GM12873 (cell line): ENCODE measurements at regions not wholly inside any gene's neighbourhood (a gene's known extent, or its start where the extent isn't known, plus 50 kb on each side); places are given as distances from the start of the nearest gene placed in this dataset.

ENCODE experiments used
- TF ChIP-seq, protein P1 (sequence below): IDR thresholded peaks from 2 replicates; pipeline ENCODE4 v1.5.1; 2012; ENCODE audit warnings: low read depth, mild to moderate bottlenecking, moderate library complexity, low read length, control low read depth; ENCODE audit not compliant: insufficient read depth; ENCODE audit errors: missing control alignments

DNA sequence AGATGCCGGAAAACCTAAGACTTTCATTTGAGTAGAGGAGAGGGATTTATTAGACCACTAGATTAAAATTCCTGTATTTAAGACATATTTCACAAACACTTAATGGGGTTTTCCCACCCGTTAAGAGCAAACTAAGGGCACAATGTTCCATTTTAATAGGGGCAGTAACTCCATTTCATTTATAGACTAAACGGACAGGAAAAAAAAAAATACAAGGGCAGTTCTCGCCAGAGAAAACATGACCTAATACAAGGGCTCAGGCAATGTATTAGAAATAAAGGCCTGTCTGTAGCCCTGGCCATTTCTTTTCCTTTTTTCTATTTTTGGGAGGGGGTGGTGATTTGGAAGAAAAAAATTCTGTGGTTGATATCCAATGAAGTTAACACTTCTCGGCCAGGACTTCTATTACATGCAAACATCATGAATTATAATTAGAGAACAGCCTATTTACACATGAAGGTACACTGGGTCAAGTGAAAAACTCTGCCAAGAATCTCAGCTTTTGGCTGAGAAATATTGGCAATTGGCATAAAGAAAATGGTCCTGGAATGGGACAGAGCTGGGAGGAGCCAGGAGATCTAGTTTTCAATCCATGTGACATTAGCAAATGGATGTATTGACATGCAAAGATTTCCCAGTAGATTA is 641.1 kb upstream of the TBX3 start:
- TF ChIP-seq, protein P1, sequence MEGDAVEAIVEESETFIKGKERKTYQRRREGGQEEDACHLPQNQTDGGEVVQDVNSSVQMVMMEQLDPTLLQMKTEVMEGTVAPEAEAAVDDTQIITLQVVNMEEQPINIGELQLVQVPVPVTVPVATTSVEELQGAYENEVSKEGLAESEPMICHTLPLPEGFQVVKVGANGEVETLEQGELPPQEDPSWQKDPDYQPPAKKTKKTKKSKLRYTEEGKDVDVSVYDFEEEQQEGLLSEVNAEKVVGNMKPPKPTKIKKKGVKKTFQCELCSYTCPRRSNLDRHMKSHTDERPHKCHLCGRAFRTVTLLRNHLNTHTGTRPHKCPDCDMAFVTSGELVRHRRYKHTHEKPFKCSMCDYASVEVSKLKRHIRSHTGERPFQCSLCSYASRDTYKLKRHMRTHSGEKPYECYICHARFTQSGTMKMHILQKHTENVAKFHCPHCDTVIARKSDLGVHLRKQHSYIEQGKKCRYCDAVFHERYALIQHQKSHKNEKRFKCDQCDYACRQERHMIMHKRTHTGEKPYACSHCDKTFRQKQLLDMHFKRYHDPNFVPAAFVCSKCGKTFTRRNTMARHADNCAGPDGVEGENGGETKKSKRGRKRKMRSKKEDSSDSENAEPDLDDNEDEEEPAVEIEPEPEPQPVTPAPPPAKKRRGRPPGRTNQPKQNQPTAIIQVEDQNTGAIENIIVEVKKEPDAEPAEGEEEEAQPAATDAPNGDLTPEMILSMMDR, result no peak

DNA sequence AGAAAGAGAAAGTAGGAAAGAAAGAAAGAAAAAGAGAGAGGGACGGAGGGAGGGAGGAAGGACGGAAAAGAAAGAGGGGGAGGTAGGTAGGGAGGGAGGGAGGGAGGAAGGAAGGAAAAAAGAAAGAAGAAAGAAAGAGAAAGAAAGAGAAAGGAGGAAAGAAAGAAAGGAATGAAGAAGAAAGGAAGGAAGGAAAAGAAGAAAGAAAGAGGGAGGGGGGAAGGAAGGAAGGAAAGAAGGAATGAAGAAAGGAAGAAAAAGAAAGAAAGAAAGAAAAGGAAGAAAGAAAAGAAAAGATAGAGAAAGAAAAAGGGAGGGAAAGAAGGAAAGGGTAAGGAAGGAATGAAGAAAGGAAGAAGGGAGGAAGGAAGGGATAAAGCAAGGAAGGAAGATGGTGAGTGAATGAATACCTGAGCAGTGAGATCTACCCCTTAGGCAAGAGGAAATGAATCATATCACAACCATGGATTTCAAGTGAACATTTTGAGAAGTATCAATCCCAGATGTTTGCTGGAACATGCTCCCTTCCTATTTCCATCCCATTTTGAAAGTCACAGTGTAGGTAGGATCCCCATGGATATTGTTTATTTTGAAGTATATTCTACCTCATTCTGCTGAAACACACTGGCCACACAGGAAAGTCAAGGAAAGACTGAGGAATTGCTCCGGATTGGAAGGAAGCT is 639.4 kb upstream of the TBX3 start:
- TF ChIP-seq, protein P1, result no peak

DNA sequence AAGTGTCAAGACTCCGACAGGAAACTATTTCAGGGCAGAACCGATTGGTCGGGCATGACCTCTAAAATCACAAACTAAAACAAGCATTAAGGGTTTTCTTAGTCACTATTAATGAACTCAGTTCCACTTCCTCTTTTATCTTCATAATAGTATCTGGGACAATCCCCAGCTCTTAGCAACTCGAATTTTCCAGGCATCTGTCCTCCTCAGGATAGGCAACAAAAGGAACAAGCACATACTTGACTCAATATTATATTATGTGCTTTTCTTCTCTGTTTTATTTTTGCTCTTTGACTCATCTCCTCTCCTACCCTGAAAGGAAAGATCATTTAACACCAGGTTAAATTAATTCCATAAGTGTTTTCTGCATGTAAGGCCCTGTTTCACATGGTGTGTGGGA is 638.3 kb upstream of the TBX3 start:
- TF ChIP-seq, protein P1, result no peak

DNA sequence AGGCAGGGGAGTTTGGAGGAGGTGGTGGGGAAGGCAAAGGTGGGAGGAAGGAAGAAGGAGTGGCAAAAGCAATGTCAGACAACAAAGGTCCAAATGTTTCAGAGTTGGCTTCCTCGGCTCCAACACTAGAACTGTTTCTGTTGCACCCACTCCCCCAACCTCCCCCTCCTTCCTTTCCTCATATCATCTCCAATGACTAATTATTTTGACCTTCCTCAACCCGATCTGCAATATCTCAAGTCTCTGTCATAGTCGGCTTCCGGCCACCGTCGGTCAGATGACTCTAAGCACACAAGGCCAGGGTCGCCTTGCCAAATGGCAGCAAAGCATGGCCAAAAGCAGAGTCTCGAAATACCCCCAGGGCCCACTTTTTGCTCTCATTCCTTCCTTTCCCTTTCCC is 637.0 kb upstream of the TBX3 start:
- TF ChIP-seq, protein P1, result no peak

DNA sequence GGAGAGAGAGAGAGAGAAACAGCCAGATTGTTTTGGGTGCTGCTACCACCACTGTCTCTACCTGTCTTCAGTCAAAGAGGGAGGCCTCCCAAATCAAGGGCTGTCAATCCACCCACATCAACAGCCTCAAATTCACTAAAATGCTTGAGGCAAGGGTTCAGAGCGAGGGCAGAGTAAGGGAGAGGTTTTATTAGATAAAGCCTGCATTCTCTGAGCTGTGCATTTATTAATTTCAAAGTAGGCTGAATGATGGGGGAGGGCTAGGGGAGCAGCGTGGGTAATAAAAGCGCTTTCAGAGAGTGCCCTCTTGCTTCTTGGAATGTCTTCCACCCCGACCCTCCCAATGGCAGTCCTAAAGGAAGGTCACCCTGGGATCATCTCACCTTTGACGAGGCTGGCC is 636.5 kb upstream of the TBX3 start:
- TF ChIP-seq, protein P1, result no peak

DNA sequence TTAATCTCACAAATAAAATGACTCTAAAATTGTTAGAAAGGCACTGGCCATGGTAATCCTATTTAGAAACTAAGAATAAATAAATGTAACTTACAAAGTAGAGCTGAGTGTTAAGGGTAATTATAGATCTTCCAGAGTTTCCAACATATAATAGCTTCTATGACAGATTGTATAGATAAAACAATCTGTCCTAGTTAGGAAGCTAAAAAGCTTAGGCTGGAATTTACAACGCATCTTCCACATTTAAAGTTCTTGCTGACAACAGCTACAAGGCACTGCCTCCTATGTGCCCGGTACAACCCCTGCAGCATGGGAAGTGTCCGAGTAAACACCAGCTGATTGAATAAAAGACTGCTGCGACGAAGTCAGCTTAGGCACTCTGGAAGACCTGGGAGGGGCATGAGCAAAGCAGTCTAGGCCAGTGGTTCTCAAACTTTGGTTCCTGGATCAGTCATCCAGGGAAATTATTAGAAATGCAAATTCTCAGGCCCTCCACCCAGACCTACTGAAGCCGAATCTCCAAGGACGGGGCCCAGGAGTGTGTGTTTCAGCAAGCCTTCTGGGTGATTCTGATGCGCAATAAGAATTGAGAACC is 635.6 kb upstream of the TBX3 start:
- TF ChIP-seq, protein P1, result no peak

DNA sequence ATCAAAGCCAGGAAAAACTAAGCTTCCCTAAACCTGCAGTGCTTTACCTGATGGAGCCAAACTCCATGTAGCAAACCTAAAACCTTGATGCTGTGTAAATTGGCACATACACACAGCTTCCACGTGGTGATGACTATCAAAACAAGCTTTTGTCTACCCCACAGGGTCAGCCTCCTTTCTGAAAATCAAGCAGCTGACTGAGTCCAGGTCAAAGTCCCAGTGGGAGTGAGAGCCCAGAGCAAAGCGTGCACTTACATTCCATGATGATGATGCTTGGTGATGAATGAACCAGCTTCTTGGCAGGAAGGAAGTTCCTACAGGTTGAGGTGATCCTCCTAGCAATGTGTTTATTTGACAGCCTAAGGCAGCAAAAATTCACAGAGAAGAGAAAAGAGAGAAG is 630.0 kb upstream of the TBX3 start:
- TF ChIP-seq, protein P1, result no peak
